ENCODE measurements at regions not wholly inside any gene's neighbourhood (a gene's known extent, or its start where the extent isn't known, plus 50 kb on each side); places are given as distances from the start of the nearest gene placed in this dataset.
"Not testable (repeated sequence)": the region's sequence is repeated elsewhere in the genome, so short reads cannot be mapped to it uniquely, and the experiment has no call there.

DNA sequence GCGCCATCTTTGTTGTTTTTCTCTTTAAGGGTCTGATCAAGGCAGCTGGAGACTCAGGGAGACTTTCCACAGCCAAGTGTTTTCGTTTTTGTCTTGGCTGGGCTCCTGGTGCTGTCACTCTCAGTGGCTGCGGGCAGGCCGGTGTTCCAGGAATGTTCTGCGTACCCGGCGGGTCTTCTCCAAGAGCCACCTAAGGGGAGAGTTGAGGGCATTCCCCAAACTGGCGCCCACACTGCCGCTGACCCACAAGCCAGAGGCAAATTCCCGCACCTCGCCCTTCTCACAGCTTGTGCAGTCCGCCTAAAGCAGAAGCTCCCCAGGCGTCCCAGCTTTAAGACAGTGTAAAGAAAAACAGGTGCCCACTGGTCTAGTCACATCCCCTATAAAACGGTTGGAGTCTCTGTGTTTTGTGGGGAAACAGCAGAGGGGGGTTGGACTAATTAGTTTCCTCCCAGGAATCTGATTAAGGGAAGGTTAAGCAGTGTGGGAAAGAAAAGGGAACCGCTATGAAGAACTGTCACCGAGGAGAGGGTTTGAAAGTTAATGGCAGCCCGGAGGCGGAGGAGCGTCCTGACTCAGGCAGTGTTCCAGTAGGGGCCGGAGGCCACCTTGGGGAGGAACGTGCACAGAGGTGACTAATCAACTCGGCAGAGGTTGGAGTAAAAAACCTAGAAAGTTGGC, 224.5 kb downstream of the SLC4A3 start:
- no peak overlapping the region for H3K4me3 ChIP-seq (ENCODE audit: low read length)
- H3K9me3 ChIP-seq (replicated peaks; ENCODE audit: low read length) = no peaks in the 10 kb centered on the region
- peaks cover 10% of the 10 kb centered on the region for H3K27me3 ChIP-seq (ENCODE audit: control insufficient read depth, insufficient read depth, low read length)
- H3K9ac ChIP-seq (ENCODE audit: low read depth, low read length) = no peak overlapping the region
- H3K4me2 ChIP-seq (ENCODE audit: low read length) = no peak overlapping the region
- H3K36me3 ChIP-seq (ENCODE audit: insufficient read depth, low read length) = no peaks in the 10 kb centered on the region
- no peaks in the 10 kb centered on the region for H3K4me1 ChIP-seq (ENCODE audit: control insufficient read depth, insufficient read depth, low read length)

DNA sequence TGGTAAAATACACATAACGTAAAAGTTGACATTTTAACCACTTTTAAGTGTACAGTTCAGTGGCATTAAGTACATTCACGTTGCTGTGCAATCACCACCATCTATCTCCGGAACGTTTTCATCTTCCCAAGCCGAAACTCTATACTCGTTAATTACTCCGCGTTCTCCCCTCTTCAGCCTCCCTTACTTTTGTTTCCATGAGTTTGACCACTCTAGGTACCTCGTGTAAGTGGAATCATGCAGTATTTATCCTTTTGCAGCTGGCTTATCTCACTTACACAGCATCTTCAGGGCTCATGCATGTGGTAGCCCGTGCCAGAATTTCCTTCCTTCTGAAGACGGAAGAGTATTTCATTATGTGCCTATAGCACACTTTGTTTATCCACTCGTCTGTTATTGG, 225.2 kb downstream of the SLC4A3 start:
- Histone ChIP-seq H3K4me3 (ENCODE audit: low read length) (no peak overlapping the region), H3K4me1 (ENCODE audit: control insufficient read depth, insufficient read depth, low read length) (no peaks in the 10 kb centered on the region), H3K9me3 (replicated peaks; ENCODE audit: low read length) (no peaks in the 10 kb centered on the region), H3K4me2 (ENCODE audit: low read length) (no peak overlapping the region), H3K9ac (ENCODE audit: low read depth, low read length) (no peak overlapping the region), H3K36me3 (ENCODE audit: insufficient read depth, low read length) (no peaks in the 10 kb centered on the region), H3K27me3 (ENCODE audit: control insufficient read depth, insufficient read depth, low read length) (peaks cover 10% of the 10 kb centered on the region)

DNA sequence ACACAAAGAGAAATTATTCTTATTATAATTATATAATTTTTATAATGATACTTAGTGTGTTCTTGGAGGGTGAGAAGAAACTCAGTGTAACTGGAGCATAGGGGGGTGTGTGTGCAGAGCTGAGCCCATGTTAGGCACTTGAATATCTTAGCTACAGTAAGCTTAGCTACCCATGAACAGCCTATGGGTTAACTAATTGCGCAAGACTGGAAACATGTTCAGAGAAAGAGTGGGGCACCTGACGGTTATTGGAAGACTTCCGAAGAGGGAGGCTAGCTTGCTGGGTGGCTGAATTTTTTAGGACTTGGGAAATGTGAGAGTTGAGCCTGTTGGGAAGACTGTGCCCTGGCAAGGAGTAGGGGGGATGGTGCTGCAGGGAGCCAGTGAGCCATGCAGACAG, 229.2 kb downstream of the SLC4A3 start:
- Histone ChIP-seq H3K4me2 (ENCODE audit: low read length) (no peak overlapping the region), H3K9me3 (replicated peaks; ENCODE audit: low read length) (no peaks in the 10 kb centered on the region)

DNA sequence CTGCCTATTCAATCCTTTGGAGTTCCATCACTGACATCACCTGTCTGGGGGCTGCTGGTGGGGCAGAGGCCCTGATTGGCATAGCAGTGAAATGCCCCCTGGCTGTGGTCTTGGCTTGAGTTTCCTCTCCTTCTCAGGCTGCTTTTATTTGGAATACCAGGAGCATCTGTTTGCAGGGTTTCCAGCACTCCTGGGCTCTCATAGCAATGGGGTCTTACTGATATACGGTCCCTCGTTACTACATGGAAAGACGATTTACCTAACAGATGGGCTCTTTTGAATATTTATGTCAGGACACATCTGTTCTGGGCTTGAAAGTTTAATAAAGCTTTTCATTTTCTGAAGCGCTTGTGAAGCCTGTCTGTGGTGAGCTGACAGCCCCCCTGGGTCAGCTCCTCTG, 230.3 kb downstream of the SLC4A3 start:
- Histone ChIP-seq H3K27me3 (ENCODE audit: control insufficient read depth, insufficient read depth, low read length) (no peaks in the 10 kb centered on the region), H3K9ac (ENCODE audit: low read depth, low read length) (no peak overlapping the region), H3K4me1 (ENCODE audit: control insufficient read depth, insufficient read depth, low read length) (no peaks in the 10 kb centered on the region), H3K9me3 (replicated peaks; ENCODE audit: low read length) (no peaks in the 10 kb centered on the region), H3K4me3 (ENCODE audit: low read length) (no peak overlapping the region), H3K36me3 (ENCODE audit: insufficient read depth, low read length) (no peaks in the 10 kb centered on the region), H3K4me2 (ENCODE audit: low read length) (no peak overlapping the region)

More for the DNA sequence above, 229.2 kb downstream of the SLC4A3 start:
- H3K9ac ChIP-seq (ENCODE audit: low read depth, low read length) = no peak overlapping the region
- no peaks in the 10 kb centered on the region for H3K4me1 ChIP-seq (ENCODE audit: control insufficient read depth, insufficient read depth, low read length)
- H3K36me3 ChIP-seq (ENCODE audit: insufficient read depth, low read length) = no peaks in the 10 kb centered on the region
- H3K4me3 ChIP-seq (ENCODE audit: low read length) = no peak overlapping the region
- peaks cover 7% of the 10 kb centered on the region for H3K27me3 ChIP-seq (ENCODE audit: control insufficient read depth, insufficient read depth, low read length)

DNA sequence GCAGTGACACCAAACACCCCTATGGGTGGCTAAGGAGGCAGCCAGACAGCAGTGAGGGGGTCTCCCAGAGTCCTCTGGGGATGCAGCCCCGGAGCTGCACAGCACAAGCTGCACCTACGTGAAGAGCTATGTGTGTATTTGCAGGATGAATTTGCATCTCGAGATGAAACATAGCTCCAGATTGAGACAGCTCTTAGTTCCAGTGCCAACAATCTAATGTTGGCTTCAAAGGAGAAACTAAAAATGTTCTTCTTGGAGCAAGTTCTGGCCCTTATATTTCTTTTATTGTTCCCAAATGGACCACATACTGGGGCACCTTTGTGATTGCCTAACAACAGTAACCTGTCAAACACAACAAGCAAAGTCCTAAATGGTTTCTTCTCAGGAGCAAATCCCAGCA, 233.9 kb downstream of the SLC4A3 start:
- Histone ChIP-seq H3K9me3 (replicated peaks; ENCODE audit: low read length) (no peaks in the 10 kb centered on the region), H3K4me3 (ENCODE audit: low read length) (no peak overlapping the region), H3K4me2 (ENCODE audit: low read length) (no peak overlapping the region), H3K4me1 (ENCODE audit: control insufficient read depth, insufficient read depth, low read length) (no peaks in the 10 kb centered on the region), H3K9ac (ENCODE audit: low read depth, low read length) (no peak overlapping the region), H3K36me3 (ENCODE audit: insufficient read depth, low read length) (no peaks in the 10 kb centered on the region), H3K27me3 (ENCODE audit: control insufficient read depth, insufficient read depth, low read length) (no peaks in the 10 kb centered on the region)

DNA sequence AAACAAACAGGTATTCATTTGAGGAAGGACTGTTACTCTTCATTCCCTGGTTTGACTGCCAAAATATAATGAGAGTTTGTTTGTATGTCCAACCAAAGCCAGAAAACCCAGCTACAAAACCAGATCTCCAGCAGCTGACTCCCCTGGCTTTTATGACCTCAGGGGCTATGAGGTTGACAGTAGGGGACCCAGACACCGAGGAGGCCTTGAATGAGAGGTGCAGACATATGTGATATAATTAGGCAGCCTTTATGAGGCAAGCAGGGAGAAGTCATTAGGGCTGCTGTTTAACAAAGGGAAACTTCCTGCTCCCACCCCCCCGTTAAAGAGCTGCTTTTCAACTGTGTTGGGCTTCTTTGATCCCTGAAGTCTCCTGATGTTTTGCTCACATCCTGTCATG, 236.7 kb downstream of the SLC4A3 start:
- no peak overlapping the region for H3K4me2 ChIP-seq (ENCODE audit: low read length)
- no peaks in the 10 kb centered on the region for H3K36me3 ChIP-seq (ENCODE audit: insufficient read depth, low read length)
- no peak overlapping the region for H3K4me3 ChIP-seq (ENCODE audit: low read length)
- H3K9ac ChIP-seq (ENCODE audit: low read depth, low read length) = no peak overlapping the region
- H3K27me3 ChIP-seq (ENCODE audit: control insufficient read depth, insufficient read depth, low read length) = no peaks in the 10 kb centered on the region
- H3K9me3 ChIP-seq (replicated peaks; ENCODE audit: low read length) = no peaks in the 10 kb centered on the region
- H3K4me1 ChIP-seq (ENCODE audit: control insufficient read depth, insufficient read depth, low read length) = no peaks in the 10 kb centered on the region

DNA sequence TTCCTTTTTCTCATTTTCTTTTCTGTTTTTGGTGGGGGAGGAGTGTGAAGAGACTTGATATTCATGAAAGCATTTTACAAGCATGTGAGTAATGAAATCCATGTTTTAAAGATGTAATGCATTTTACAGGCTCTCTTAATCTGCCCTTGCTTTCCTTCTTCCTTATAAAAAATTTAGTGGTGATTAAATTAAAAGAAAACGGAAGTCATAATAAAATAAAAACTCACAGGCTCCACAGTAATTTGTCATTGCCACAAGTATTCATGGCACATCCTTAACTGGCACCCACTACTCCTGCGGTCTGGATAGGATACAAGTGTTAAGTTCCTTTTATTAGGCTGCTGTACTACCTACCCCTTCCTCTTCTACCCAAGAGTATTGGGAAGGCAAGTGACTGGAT, 241.2 kb downstream of the SLC4A3 start:
- H3K36me3 ChIP-seq (ENCODE audit: insufficient read depth, low read length) = no peaks in the 10 kb centered on the region
- H3K9ac ChIP-seq (ENCODE audit: low read depth, low read length) = no peak overlapping the region
- no peak overlapping the region for H3K4me2 ChIP-seq (ENCODE audit: low read length)
- no peaks in the 10 kb centered on the region for H3K27me3 ChIP-seq (ENCODE audit: control insufficient read depth, insufficient read depth, low read length)
- H3K4me1 ChIP-seq (ENCODE audit: control insufficient read depth, insufficient read depth, low read length) = no peaks in the 10 kb centered on the region
- no peak overlapping the region for H3K4me3 ChIP-seq (ENCODE audit: low read length)
- H3K9me3 ChIP-seq (replicated peaks; ENCODE audit: low read length) = no peaks in the 10 kb centered on the region

DNA sequence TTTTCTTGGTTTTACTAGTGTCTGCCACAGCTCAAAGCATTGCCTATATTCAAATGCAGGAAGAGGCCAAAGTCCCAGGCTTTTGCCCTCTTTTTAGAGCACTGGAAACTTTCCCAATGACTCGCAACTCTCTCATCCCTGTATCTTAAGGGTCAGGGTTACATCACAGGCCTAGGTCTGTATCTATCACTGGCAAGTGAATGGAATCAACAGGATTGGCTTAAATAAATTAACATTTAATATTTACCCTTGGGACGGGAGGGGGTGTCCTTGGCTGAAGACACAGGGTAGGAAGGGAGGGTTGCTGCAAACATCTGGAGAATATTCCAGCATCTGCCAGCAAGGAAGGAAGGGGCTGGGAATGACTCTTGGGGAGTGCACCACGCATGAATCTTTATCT, 242.6 kb downstream of the SLC4A3 start:
- no peaks in the 10 kb centered on the region for H3K36me3 ChIP-seq (ENCODE audit: insufficient read depth, low read length)
- H3K9ac ChIP-seq (ENCODE audit: low read depth, low read length) = no peak overlapping the region
- no peaks in the 10 kb centered on the region for H3K4me1 ChIP-seq (ENCODE audit: control insufficient read depth, insufficient read depth, low read length)
- H3K9me3 ChIP-seq (replicated peaks; ENCODE audit: low read length) = no peaks in the 10 kb centered on the region
- H3K4me3 ChIP-seq (ENCODE audit: low read length) = no peak overlapping the region
- no peak overlapping the region for H3K4me2 ChIP-seq (ENCODE audit: low read length)
- H3K27me3 ChIP-seq (ENCODE audit: control insufficient read depth, insufficient read depth, low read length) = no peaks in the 10 kb centered on the region

DNA sequence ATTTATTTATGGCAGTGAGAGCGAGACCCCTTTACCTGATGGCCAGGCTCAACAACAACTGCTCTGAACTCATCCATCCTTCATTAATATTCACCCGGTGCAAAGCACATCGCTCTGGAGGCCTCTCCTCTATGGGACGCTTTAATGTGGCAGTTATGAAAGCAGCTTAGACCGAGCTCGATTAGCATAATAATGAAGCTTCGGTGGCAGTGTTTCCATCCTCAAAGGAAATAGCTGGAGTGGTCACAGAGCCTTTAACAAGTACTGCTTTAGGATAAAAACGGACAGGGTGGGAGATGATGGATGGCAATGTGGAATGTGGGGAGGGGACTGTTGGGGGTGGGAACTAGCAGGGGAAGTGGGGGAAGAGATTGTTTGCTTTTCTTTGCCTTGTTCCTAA, 243.9 kb downstream of the SLC4A3 start:
- H3K36me3 ChIP-seq (ENCODE audit: insufficient read depth, low read length) = no peaks in the 10 kb centered on the region
- no peak overlapping the region for H3K9ac ChIP-seq (ENCODE audit: low read depth, low read length)
- no peaks in the 10 kb centered on the region for H3K4me1 ChIP-seq (ENCODE audit: control insufficient read depth, insufficient read depth, low read length)
- H3K4me2 ChIP-seq (ENCODE audit: low read length) = no peak overlapping the region
- H3K27me3 ChIP-seq (ENCODE audit: control insufficient read depth, insufficient read depth, low read length) = no peaks in the 10 kb centered on the region
- no peak overlapping the region for H3K4me3 ChIP-seq (ENCODE audit: low read length)
- no peaks in the 10 kb centered on the region for H3K9me3 ChIP-seq (replicated peaks; ENCODE audit: low read length)

DNA sequence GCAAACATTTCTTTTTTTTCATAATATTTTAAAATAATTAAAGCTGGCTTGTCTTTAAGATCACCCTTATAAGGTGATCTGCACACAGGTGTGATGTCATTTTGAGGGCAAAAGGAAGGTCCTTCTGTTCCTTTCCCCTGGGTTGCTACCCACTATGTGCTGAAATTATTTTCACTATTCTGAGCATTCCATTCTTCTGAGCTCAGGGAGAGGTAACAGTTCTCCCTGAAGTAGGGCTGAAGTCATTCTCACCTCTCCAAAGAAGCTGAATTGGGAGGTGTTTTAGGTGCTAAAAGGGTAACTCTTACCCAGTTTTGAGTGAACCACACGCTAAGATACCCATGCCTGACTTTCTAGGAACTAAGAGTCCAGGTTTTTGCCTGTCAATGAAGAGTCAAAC, 247.6 kb downstream of the SLC4A3 start:
- Histone ChIP-seq H3K4me1 (ENCODE audit: control insufficient read depth, insufficient read depth, low read length) (no peaks in the 10 kb centered on the region), H3K4me2 (ENCODE audit: low read length) (no peak overlapping the region), H3K36me3 (ENCODE audit: insufficient read depth, low read length) (no peaks in the 10 kb centered on the region), H3K9ac (ENCODE audit: low read depth, low read length) (no peak overlapping the region), H3K27me3 (ENCODE audit: control insufficient read depth, insufficient read depth, low read length) (peaks cover 14% of the 10 kb centered on the region), H3K4me3 (ENCODE audit: low read length) (no peak overlapping the region), H3K9me3 (replicated peaks; ENCODE audit: low read length) (no peaks in the 10 kb centered on the region)

DNA sequence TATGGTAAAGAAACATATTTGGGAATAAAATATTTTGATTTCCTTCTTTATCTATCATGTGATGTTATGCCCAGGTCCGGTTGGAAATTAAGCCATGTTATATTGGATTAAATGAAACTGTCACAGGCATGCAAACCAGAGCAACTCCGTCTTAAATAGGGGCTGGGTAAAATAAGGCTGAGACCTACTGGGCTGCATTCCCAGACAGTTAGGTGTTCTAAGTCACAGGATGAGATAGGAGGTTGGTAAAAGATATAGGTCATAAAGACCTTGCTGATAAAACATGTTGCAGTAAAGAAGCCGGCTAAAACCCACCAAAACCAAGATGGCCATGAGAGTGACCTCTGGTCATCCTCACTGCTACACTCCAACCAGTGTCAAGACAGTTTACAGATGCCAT, 248.6 kb downstream of the SLC4A3 start:
- not testable (repeated sequence) for H3K9me3 ChIP-seq (replicated peaks; ENCODE audit: low read length); H3K4me3 ChIP-seq (ENCODE audit: low read length); H3K9ac ChIP-seq (ENCODE audit: low read depth, low read length); H3K4me2 ChIP-seq (ENCODE audit: low read length); H3K4me1 ChIP-seq (ENCODE audit: control insufficient read depth, insufficient read depth, low read length); H3K36me3 ChIP-seq (ENCODE audit: insufficient read depth, low read length)
- H3K27me3 ChIP-seq (ENCODE audit: control insufficient read depth, insufficient read depth, low read length) = peaks cover 14% of the 10 kb centered on the region

DNA sequence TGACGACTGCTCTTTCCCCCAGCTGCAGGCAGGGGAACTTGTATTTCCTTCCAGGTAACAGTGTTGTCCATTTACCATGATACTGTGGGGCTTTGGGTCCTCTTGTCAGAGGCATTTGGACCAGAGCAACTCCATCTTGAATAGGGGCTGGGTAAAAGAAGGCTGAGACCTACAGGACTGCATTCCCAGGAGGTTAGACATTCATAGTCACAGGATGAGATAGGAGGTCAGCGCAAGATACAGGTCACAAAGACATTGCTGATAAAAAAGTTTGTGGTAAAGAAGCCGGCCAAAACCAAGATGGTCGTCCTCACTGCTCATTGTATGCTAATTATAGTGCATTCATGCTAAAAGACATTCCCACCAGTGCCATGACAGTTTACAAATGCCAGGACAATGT, 249.5 kb downstream of the SLC4A3 start:
- no peak overlapping the region for H3K9ac ChIP-seq (ENCODE audit: low read depth, low read length)
- no peaks in the 10 kb centered on the region for H3K4me1 ChIP-seq (ENCODE audit: control insufficient read depth, insufficient read depth, low read length)
- no peaks in the 10 kb centered on the region for H3K9me3 ChIP-seq (replicated peaks; ENCODE audit: low read length)
- peaks cover 14% of the 10 kb centered on the region for H3K27me3 ChIP-seq (ENCODE audit: control insufficient read depth, insufficient read depth, low read length)
- no peak overlapping the region for H3K4me3 ChIP-seq (ENCODE audit: low read length)
- no peaks in the 10 kb centered on the region for H3K36me3 ChIP-seq (ENCODE audit: insufficient read depth, low read length)
- no peak overlapping the region for H3K4me2 ChIP-seq (ENCODE audit: low read length)
